Pancreas (tissue), 10 donors: ENCODE measurements at regions not wholly inside any gene's neighbourhood (a gene's known extent, or its start where the extent isn't known, plus 50 kb on each side); places are given as distances from the start of the nearest gene placed in this dataset.

Experiments
- ATAC-seq, 4 donors: fragments of 200-7000 bp; cut with Tn5 transposase; one replicate each; pipeline versions ENCODE4 v1.8.0 to v1.9.1; 2020; ENCODE audit warnings: mild to moderate bottlenecking in 4 of 4, moderate library complexity in 4 of 4
- DNase-seq, 6 donors: peaks; one replicate each; pipeline ENCODE4 v3.0.0-alpha.2; 2020
- FAIRE-seq: peaks from 2 replicates; lab custom pipeline; 2012; peaks lifted over from hg19 to GRCh38; lab: Jason Lieb, UNC
- H3K27ac ChIP-seq, 4 donors: fragments of 200-600 bp; sonication (generic); 1 replicate in 3 of 4; 2 replicates in 1 of 4; pipeline versions ENCODE4 v1.5.0 to v1.8.0; 2020
- H3K27me3 ChIP-seq, 4 donors: fragments of 200-600 bp; one replicate each; pipeline ENCODE4 v1.8.0; 2021
- H3K36me3 ChIP-seq, 3 donors: fragments of 200-600 bp; sonication (generic) in 1 of 3; one replicate each; pipeline versions ENCODE4 v1.5.0 to v1.8.0; 2020 to 2021
- H3K4me1 ChIP-seq, 3 donors: fragments of 200-600 bp; one replicate each; pipeline ENCODE4 v1.8.0; 2021
- H3K4me3 ChIP-seq, 4 donors: fragments of 200-600 bp; sonication (generic) in 2 of 4; one replicate each; pipeline versions ENCODE4 v1.5.0 to v1.8.0; 2020 to 2021
- H3K9me3 ChIP-seq, 4 donors: fragments of 200-600 bp; one replicate each; pipeline ENCODE4 v1.8.0; 2021
- WGBS, 2 donors: extraction: QIAGEN DNeasy Blood & Tissue Kit; methylation state at CpG; one replicate each; pipeline ENCODE4 v1.1.7; 2013; 5-methylcytosine and 5-hydroxymethylcytosine counted together
- intact Hi-C, 3 donors: fragments of 100-400 bp; cut with DNase I; formaldehyde crosslinking; loops; one replicate each; pipeline versions ENCODE4 v1.11.1 to v1.14.2; 2022
- TF ChIP-seq, protein P1 (sequence below), 4 donors: fragments of 200-600 bp; sonication (generic) in 3 of 4; IDR thresholded peaks; one replicate each; pipeline versions ENCODE4 v1.5.0 to v1.8.0; 2021; ENCODE audit warnings: antibody characterized with exemption in 4 of 4
- donor health status: healthy with polysubstance abuse.
- donor health status: DM: no; HTN: no; CAD: no; lungs with moderate emphysema.
- donor health status: DM: no; HTN: no; CAD: no.
- donor health status: control.
- donor health status: control.
- donor health status: Bipolar disorder and iron deficiency.
- donor health status: DM: yes; HTN: yes; CAD: no.
- donor health status: DM: no; HTN: no; CAD: no.
- donor health status: DM: no; HTN: no; CAD: no.
- donor health status: DM: yes; HTN: yes; CAD: no.

DNA sequence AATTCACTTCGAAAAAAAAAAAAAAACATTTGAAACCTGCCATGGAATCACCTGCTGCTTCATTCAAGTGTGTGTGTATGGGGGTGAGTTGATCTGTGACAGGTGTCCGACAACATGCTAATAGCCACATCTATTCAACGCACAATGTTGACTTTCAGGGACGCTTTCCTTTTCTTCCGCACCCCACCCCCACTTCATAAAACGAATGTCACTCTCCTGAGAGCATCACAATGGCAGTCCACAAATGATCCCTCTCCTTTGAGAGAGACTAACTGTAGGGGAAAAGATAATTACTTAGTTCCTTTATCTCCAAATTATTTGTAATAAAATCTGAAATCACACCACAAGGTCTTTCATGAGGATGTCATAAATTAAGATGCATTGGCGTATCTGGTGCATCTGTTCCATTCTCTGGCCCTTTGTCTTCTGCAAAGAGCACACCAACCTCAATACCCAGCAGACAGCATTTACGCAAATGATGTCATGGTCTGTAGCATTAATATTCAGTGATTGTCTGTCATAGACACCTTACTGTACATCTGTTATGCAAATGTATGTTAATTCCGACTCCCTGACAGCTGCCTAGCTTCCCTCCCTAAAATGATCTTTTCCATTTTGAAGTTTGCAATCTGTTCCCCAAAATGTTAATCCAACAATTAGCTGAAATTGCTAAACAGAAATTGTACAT, 640.0 kb upstream of the BOD1L1 start:
- WGBS, 2 donors, result 64 to 73% methylated on average over 9 of the region's 9 CpGs
- H3K36me3 ChIP-seq, result no peaks in the 10 kb centered on the region
- no peaks in the 10 kb centered on the region for H3K9me3 ChIP-seq
- DNase-seq (no peak), ATAC-seq (no peak), FAIRE-seq (no peak)
- no peak overlapping the region for H3K4me3 ChIP-seq
- no peaks in the 10 kb centered on the region for H3K27me3 ChIP-seq
- TF ChIP-seq, protein P1, sequence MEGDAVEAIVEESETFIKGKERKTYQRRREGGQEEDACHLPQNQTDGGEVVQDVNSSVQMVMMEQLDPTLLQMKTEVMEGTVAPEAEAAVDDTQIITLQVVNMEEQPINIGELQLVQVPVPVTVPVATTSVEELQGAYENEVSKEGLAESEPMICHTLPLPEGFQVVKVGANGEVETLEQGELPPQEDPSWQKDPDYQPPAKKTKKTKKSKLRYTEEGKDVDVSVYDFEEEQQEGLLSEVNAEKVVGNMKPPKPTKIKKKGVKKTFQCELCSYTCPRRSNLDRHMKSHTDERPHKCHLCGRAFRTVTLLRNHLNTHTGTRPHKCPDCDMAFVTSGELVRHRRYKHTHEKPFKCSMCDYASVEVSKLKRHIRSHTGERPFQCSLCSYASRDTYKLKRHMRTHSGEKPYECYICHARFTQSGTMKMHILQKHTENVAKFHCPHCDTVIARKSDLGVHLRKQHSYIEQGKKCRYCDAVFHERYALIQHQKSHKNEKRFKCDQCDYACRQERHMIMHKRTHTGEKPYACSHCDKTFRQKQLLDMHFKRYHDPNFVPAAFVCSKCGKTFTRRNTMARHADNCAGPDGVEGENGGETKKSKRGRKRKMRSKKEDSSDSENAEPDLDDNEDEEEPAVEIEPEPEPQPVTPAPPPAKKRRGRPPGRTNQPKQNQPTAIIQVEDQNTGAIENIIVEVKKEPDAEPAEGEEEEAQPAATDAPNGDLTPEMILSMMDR (IDR thresholded peaks at IDR 0.05), result no peak
- no peaks in the 10 kb centered on the region for H3K4me1 ChIP-seq
- intact Hi-C loops, result no loop called here
- H3K27ac ChIP-seq, result no peak overlapping the region

DNA sequence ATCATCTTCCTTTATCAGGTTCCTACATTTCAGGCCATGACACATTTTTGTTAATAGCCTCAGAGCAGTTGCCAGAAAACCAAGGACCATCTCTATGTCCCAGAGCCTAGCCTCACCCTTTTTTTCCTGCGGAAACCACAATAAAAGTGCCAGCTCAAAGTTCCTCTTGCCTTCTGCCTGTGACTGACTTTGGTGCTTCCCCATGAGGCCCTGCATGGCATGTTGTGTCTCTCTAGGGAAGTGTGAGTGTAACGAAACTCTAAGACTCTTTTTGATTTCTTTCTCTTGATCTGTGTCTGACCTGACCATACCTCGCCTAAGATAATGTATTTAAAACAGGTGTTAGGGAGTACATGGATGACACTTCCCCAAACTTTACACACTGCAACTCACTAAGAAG, 642.3 kb upstream of the BOD1L1 start:
- Histone ChIP-seq H3K27me3 (no peaks in the 10 kb centered on the region), H3K9me3 (no peaks in the 10 kb centered on the region), H3K36me3 (no peaks in the 10 kb centered on the region), H3K4me1 (no peaks in the 10 kb centered on the region), H3K4me3 (no peak overlapping the region), H3K27ac (no peak overlapping the region)
- FAIRE-seq, result no peak
- 80 to 87% methylated on average over 3 of the region's 3 CpGs for WGBS, 2 donors
- peak in 2 of 4 donors; percentile 66 to 76 for ATAC-seq
- peak in 1 of 6 donors; percentile 32 for DNase-seq
- intact Hi-C loops, result no loop called here
- TF ChIP-seq, protein P1 (IDR thresholded peaks at IDR 0.05), result no peak

DNA sequence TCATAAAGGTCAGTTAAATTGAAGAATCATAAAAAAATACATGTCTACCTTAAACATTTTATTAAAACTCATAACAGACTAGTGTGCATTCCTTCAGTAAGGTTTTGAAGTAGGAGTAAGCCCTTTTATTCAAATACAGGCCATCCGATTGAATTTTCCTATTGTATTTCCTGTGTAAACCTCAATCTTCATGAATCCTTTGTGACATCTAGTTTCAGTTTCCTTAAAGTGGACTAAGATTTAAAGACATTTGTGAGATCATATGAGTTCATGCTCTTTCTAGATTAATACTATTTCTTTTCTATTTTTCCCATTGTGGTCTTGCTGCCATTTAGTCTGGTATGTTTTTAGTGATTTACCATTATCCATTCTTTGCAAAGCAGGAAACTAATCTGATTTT, 644.7 kb upstream of the BOD1L1 start:
- Histone ChIP-seq H3K9me3 (no peaks in the 10 kb centered on the region), H3K4me3 (no peak overlapping the region), H3K27ac (no peak overlapping the region), H3K27me3 (no peaks in the 10 kb centered on the region), H3K4me1 (no peaks in the 10 kb centered on the region), H3K36me3 (no peaks in the 10 kb centered on the region)
- no peak for ATAC-seq
- FAIRE-seq, result no peak
- DNase-seq, result no peak
- 75 to 79% methylated on average over 1 of the region's 1 CpG for WGBS, 2 donors
- TF ChIP-seq, protein P1 (IDR thresholded peaks at IDR 0.05), result no peak
- intact Hi-C loops, result no loop called here

DNA sequence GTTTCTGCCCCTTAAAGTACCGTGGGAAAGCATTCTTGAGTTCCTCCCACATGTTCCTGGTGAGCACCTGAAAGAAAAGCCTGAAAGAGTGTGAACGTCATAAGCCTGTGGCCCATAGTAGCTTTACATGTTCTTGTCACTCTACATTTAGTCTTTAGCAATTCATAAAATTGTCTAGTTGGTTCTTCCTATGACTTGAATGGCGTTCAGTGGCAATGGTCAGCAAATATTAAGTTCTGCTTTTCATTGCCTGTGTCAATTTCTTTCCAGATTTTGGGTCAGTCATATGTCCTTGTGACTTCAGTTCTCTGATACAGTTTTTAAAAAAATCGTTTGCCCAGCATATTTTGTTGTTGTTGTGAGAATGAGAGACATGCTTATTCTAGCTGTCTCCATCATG, 650.0 kb upstream of the BOD1L1 start:
- intact Hi-C loops, result no loop called here
- FAIRE-seq, result no peak

DNA sequence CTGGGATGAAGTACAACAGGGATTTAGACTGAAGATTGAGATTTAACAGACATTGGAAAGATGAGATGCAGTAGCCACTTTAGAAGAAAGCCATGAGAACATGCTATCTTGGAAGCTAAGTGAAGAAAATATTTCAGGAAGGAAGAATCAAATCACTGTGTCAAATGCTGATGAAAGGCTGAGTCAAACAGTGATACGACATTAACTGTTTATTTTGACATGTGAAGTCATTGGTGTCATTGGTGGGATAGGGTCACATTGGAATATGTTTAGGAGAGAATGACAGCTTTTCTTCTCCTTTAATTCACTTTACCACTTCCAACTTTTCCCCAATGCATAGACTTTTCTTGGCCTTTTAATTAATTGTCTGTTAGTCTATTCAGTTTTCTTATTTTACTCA, 653.0 kb upstream of the BOD1L1 start:
- H3K27ac ChIP-seq, result no peak overlapping the region
- 75 to 79% methylated on average over 1 of the region's 1 CpG for WGBS, 2 donors
- H3K4me3 ChIP-seq, result no peak overlapping the region
- TF ChIP-seq, protein P1 (IDR thresholded peaks at IDR 0.05), result no peak
- no peaks in the 10 kb centered on the region for H3K4me1 ChIP-seq
- H3K27me3 ChIP-seq, result no peaks in the 10 kb centered on the region
- no peak for ATAC-seq
- H3K9me3 ChIP-seq, result no peaks in the 10 kb centered on the region
- no peak for DNase-seq
- no peak for FAIRE-seq
- intact Hi-C loops, result no loop called here
- no peaks in the 10 kb centered on the region for H3K36me3 ChIP-seq

More for the DNA sequence above, 650.0 kb upstream of the BOD1L1 start:
- H3K9me3 ChIP-seq, result no peaks in the 10 kb centered on the region
- no peaks in the 10 kb centered on the region for H3K4me1 ChIP-seq
- DNase-seq, result no peak
- H3K36me3 ChIP-seq, result no peaks in the 10 kb centered on the region
- ATAC-seq, result peak in 2 of 4 donors; percentile 30 to 46
- no peak overlapping the region for H3K27ac ChIP-seq
- H3K27me3 ChIP-seq, result no peaks in the 10 kb centered on the region
- WGBS, 2 donors, result 59 to 63% methylated on average over 4 of the region's 4 CpGs
- TF ChIP-seq, protein P1 (IDR thresholded peaks at IDR 0.05), result no peak
- no peak overlapping the region for H3K4me3 ChIP-seq
